DMS53 treated with DMSO at 0.1 percent for 48 hours (cell line): ENCODE measurements at regions not wholly inside any gene's neighbourhood (a gene's known extent, or its start where the extent isn't known, plus 50 kb on each side); places are given as distances from the start of the nearest gene placed in this dataset.

Source experiments
- DNase-seq: peaks from one replicate; lab custom pipeline; 2025; ENCODE audit not compliant: unreplicated experiment; lab: John Stamatoyannopoulos, UW

DNA sequence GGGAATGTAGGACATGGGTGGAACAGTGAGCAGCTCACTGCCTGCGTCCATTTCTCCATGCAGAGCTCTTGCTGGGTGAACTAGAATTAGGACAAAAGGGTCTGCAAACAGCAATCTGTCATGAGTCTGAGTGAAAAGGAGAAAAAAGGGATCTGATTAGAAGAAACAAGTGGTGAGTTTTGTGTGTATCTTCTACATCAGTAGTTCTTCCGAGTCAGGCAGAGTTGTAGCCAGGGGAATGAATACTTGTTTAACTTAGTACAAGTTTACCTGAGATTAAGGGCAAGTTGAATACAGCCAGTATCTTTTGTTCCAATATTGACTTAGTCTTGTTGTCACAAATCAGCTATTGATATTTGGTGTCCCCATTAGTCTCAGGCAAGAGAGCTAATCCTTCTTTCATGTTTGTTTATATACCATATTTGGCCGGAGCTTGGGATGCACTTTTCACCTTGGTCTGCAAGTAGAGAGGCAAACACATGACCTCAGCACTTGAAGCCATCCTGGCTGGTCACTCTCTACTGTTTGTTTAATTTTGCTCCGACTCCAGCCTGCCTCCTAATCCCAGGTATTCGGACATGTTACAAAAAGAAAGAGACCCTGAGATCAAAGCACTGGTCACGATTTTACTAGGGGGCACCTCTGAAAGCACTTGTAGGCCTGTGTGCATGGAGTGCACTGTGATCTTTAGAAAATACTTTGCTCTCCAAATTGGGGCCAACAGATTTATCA, 211.0 kb upstream of the NT5C1B start:
- DNase-seq = peak; percentile 87

- peak; percentile 11 for DNase-seq
These were observed 210.0 kb upstream of the NT5C1B start for GRCh38 chr2:18799397-18799796.

GRCh38 chr2:18797133-18797845, 207.9 kb upstream of the NT5C1B start:
- DNase-seq = no peak

- DNase-seq = no peak
These were observed 206.5 kb upstream of the NT5C1B start for GRCh38 chr2:18795906-18796305.

GRCh38 chr2:18792684-18793083, 203.3 kb upstream of the NT5C1B start:
- DNase-seq = no peak

DNA sequence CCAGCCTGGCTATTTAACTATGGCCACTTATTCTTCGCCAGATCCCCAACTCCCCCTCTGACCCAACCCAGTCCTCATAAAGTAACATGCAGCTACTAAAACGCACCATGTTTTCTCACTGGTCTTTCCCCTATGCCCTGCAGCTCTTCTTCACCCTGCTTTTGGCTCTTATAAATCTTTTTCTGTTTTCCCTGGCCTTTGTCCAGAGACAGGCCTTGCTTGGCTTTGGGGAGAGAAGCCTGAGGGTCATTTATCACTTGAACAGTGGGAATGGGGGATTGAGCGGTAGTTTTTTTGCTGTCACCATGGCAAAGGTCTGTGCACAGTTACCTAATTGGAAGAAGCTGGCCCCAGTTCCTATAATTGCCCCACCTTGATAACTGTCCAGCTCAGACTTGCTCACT, 202.9 kb upstream of the NT5C1B start:
- no peak for DNase-seq

DNA sequence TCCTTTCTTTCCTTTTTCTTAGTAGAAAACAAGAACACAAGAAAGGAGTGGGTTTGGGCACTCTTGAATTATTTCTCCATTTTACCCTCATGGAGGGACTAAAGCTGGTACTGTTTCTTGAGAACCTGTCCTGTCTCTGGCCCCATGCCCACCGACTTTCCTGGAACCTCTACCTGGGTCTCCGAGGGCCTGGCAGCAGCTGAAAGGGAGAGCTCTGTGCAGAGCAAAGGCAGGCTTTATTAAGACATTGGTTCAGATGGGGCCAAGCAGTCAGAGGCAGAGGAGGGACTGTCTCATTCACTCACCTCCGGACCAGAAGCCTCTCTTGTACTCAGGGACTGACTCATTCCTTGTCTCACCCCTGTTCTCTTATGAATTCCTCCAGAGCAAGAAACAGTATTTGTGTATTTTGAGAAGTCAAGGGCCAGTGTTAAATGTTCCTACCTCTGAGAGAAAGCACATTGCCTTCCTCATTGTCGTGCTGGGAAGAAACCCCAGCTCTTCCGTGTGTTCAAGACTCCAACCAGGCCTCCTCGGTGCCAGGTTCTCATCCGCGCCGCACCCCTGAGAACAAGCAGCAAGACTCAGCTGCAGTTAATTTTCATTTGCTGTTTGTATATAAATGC, 201.9 kb upstream of the NT5C1B start:
- no peak for DNase-seq

GRCh38 chr2:18790509-18791171, 201.3 kb upstream of the NT5C1B start:
- peak; percentile 15 for DNase-seq

- no peak for DNase-seq
These were observed 199.2 kb upstream of the NT5C1B start for GRCh38 chr2:18788592-18788991.

DNA sequence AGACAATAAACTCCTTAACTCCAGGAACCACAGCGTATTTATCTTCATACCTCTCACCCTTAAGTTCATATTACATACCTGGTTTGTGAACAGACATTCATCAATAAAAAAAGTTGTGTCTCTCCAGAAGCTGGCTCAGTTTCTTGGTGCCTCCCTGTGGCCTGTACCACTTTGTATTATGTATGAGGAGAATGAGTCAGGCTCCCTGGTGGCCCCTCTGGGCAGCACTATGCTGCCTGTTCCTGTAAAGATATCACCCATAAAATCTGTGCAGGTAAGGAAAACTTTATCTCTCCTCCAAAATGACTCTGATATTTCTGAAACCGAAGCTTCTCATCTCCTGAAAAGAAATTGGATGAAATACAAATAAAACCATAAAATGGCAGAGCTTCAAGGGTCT, 198.4 kb upstream of the NT5C1B start:
- DNase-seq = no peak

DNA sequence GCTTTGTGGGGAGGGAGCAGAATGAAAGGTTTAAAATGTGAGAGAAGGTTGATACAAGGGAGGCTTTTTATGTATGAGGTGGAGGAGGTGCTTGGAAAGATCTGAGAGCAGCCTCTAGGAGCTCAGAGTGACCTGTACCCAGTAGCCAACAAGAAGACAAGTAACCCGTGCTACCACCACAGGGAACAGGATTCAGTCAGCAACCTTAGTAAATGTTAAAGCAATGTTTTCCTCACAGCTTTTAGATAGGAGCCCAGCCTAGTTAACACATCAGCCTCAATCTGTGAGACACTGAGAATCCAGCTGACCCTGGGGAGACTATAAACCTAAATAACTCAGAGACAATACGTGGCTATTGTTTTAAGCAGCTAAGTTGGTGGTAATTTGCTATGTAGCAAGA, 194.9 kb upstream of the NT5C1B start:
- DNase-seq = no peak

DNA sequence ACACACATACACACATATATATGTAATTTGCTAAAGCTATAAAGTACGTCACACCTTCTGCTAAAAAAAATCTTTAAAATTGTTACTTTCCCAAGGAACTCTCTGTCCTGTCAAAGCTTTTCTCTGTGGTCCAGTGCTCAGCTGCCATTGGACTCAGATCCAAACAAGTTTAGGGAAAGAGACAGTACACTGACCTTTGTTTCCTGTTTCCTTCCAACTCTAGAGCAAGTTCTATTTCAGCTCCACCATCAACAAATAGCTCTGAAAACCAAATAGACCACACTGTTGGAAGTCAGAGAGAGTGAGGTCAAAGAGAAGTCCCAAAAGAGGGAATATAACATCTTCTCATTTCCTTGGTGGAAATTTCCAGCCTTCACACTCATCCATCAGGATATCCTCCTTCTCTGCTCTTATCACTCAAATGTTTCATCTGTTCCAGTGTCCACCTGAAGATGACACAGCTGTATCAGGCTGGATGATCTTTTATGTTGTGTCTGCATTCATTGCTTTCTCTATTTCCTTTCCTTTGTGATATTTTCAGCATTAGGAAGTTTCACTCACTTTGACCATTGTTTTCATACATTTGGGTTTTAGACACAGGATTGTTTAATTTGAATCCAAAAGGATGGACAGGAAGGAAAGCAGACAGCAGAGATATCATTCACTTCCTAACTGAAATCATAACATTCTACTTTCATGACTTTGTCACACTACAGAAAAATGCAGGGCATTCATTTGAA, 192.3 kb upstream of the NT5C1B start:
- no peak for DNase-seq

- peak; percentile 17 for DNase-seq
These were observed 188.0 kb upstream of the NT5C1B start for GRCh38 chr2:18777250-18777812.

DNA sequence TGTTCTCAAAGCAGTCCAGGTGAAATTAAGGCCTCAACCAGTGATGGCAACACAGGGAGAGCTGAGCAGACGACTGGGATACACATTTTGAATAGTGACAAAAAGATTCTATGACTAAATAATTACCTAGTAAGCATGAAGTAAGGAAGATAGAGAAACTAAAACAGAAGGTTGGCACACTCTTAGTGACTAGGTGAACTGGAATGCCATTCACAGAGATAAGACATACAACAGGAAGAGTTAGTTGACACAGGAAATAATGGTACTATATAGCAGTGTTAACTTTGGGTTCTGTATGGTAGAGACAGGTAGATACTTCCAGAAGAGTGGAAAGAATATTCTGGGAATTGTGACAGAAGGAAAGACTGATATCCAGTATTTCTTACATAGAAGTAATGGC, 181.8 kb upstream of the NT5C1B start:
- no peak for DNase-seq

- no peak for DNase-seq
These were observed 174.0 kb upstream of the NT5C1B start for GRCh38 chr2:18763338-18763737.

DNA sequence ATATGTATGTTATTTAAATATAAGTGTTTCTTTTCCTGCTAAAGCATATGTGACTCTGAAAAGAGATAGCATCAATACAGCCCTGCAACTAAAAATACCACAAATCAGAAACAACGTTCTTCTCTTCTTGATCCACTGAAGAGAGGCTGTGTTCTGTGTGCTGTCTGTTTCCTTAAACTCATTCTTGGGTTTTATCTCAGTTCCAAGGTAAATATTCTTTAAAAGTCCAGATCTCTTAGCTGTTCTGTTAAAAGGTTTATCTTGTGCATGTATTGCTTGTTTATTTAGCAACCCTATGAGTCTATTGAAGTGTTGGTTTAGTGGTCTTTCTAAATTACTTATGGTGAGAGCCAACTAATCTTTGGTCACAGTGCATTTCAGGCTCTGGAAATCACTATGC, 173.3 kb upstream of the NT5C1B start:
- no peak for DNase-seq

DNA sequence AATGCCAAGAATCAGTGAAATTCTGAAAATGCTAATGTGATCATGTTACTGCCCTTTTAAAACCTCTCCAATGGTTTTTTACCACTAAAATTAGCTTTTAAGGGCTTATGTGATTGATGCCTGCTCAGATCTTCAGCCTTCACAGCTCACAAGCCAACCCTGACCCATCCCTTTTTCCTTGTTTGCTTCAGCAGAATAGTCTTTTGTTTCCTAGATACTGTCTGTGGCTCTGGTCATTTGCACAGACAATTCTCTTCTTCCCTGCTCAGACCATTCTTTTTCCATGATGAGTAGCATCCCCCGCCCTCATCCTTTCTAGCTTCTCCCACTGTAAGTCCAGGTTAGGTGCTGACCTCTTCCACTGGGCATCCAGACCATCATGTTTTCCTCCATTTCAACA, 164.9 kb upstream of the NT5C1B start:
- no peak for DNase-seq

GRCh38 chr2:18753722-18754121, 164.4 kb upstream of the NT5C1B start:
- DNase-seq = no peak

DNA sequence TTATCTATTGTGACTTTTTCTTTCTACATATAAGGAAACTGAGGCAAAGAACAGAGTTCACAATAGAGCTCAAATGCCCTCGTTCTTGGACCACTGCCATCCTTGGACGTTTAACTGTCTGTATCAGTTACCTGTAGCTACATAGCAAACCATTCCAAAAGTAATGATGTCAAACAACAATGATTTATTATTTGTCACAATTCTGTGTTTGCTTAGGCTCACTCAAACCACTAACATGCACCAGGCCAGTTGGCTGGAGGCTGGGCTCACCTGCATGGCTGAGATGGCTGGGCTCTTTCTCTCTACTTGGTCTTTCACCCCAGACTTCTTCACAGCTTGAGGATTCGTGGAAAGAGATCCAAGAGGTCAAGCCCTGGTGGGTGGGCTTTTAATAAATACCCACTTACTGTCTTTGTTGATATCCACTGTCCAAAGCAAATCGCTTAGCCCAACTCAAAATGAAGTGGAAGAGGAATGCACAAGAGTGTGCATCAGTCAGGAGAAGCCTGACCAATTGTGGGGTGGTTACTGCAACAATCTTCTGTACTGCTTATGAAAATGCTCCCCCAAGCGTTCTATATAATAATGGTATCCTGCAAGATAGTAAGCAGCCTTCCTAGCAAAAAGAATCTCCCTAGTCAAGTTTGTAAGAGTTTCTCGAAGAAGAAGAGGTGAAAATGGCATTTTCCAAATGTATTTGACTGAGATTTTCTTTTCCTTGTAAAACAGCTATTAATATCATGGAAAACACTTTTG, 163.5 kb upstream of the NT5C1B start:
- DNase-seq = peak; percentile 56

- peak; percentile 66 for DNase-seq
These were observed 162.7 kb upstream of the NT5C1B start for GRCh38 chr2:18752022-18752493.
